OCI-LY3 (cell line): ENCODE measurements at regions not wholly inside any gene's neighbourhood (a gene's known extent, or its start where the extent isn't known, plus 50 kb on each side); places are given as distances from the start of the nearest gene placed in this dataset.

Experiments
- H2AFZ ChIP-seq: fragments of 200-600, 300-600 bp; shearing (Covaris generic); 2 replicates; pipeline ENCODE4 v1.6.0; 2014; ENCODE audit warnings: antibody characterized with exemption, low read depth, low read length
- H3K27ac ChIP-seq: fragments of 200-600, 300-600 bp; sonication (generic); 2 replicates; pipeline ENCODE4 v1.5.1; 2014; ENCODE audit warnings: mild to moderate bottlenecking, low read length, moderate library complexity, mixed read lengths
- H3K27me3 ChIP-seq: fragments of 200-600, 300-600 bp; sonication (generic); 2 replicates; pipeline ENCODE4 v1.6.1; 2014; ENCODE audit warnings: low read depth, low read length, mixed read lengths
- H3K36me3 ChIP-seq: fragments of 200-600, 300-600 bp; sonication (generic); replicated peaks from 2 replicates; pipeline ENCODE3; 2014; ENCODE audit warnings: low read depth, low read length, mixed read lengths
- H3K4me1 ChIP-seq: fragments of 300-600, 200-600 bp; sonication (generic); 2 replicates; pipeline ENCODE4 v1.6.1; 2014; ENCODE audit warnings: low read length, mixed read lengths
- H3K4me2 ChIP-seq: fragments of 200-600, 300-600 bp; sonication (generic); 2 replicates; pipeline ENCODE4 v1.6.1; 2014; ENCODE audit warnings: low read length, mixed read lengths
- H3K4me3 ChIP-seq: fragments of 300-600, 200-600 bp; sonication (generic); 2 replicates; pipeline ENCODE4 v1.5.1; 2014; ENCODE audit warnings: antibody characterized with exemption, mild to moderate bottlenecking, low read length, moderate library complexity
- H3K79me2 ChIP-seq: fragments of 300-600, 200-600 bp; shearing (Covaris generic); 2 replicates; pipeline ENCODE4 v1.6.1; 2014; ENCODE audit warnings: mild to moderate bottlenecking, low read length, mixed read lengths
- H3K9ac ChIP-seq: fragments of 300-600, 200-600 bp; shearing (Covaris generic); 2 replicates; pipeline ENCODE4 v1.6.0; 2014; ENCODE audit warnings: mild to moderate bottlenecking, low read length, moderate library complexity
- H3K9me3 ChIP-seq: fragments of 200-600, 300-600 bp; shearing (Covaris generic); 2 replicates; pipeline ENCODE4 v1.6.1; 2014; ENCODE audit warnings: low read length, mixed read lengths; ENCODE audit not compliant: insufficient read depth
- H4K20me1 ChIP-seq: fragments of 200-600, 300-600 bp; sonication (generic); 2 replicates; pipeline ENCODE4 v1.6.1; 2016; ENCODE audit warnings: low read length, mixed read lengths; ENCODE audit not compliant: insufficient read depth
- CTCF ChIP-seq: fragments of 200-600, 300-600 bp; sonication (generic); IDR thresholded peaks from 2 replicates; pipeline ENCODE4 v1.5.1; 2014; ENCODE audit warnings: antibody characterized with exemption, low read length, low read depth
- EZH2phosphoT487 ChIP-seq: fragments of 200-600 bp; shearing (Covaris generic); IDR thresholded peaks from 2 replicates; pipeline ENCODE4 v1.6.1; 2018; ENCODE audit warnings: antibody characterized with exemption, mixed run types, low read depth

DNA sequence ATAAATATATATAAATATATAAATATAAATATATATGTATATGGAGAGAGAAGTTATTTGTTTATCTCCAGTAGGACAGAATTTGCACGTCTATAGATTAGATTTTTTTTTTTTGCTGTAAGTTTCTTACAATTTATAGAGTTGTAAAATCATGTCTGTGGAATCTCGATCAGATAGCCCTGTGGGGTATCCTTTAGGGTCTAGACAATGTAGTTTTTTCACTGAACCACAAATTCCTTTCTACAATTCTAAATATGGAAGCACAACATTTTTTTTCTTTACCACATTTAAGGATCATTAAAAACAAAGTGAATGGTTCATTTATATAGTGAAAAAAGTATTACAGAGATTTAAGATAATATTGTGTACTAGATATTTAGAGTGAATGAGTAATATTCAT lies 384.2 kb upstream of the ZNF608 start:
- no peaks in the 10 kb centered on the region for H3K79me2 ChIP-seq
- no peaks in the 10 kb centered on the region for H3K9me3 ChIP-seq
- H3K4me2 ChIP-seq, result no peak overlapping the region
- no peaks in the 10 kb centered on the region for H3K36me3 ChIP-seq
- no peak overlapping the region for H3K9ac ChIP-seq
- no peak overlapping the region for H3K4me3 ChIP-seq
- H4K20me1 ChIP-seq, result no peaks in the 10 kb centered on the region
- H3K4me1 ChIP-seq, result no peaks in the 10 kb centered on the region
- no peak overlapping the region for H2AFZ ChIP-seq
- TF ChIP-seq EZH2phosphoT487 (no peak), CTCF (no peak)
- no peaks in the 10 kb centered on the region for H3K27me3 ChIP-seq
- no peak overlapping the region for H3K27ac ChIP-seq

DNA sequence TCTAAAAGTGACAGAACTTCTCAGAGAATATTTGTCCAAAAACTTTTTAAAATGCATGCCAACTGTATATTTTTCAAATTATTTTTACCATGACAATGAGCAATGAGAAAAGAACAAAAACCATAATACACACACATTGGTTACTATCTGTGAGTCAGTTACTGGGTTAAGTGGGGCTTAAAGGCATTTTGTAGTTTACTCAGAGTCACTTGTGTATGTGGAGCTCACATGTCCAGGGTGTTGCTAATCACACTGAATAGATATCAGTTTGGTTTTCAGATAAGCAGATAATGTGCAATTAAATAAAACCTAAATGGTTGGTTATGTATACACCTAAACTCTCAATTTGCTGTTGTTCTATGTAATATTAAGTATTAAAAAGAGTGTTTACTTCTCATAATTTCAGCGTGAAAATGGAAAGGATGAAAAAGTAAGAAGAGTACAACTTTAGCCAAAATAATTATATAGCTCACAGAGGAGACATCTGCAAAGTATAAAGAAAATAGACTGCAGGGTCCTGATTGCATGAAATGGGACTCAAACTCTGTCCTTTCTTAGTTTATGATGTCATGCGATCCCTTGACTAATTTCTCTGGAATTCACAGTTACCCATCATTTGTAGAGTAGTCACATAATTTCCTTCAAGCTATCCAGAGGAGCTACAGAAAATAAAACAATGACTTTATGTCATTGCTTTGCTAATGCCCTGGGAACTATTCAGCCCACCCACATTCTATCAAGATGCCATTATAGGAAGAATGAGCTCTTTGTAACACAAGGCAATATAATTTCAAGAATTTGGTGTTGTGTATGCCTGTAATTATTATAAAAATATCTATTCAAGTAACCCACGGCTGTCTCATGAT lies 388.0 kb upstream of the ZNF608 start:
- TF ChIP-seq EZH2phosphoT487, result no peak
- no peak for TF ChIP-seq CTCF
- no peak overlapping the region for H3K4me2 ChIP-seq

GRCh38 chr5:125137535-125137934 lies 391.1 kb upstream of the ZNF608 start:
- Histone ChIP-seq H3K79me2 (no peaks in the 10 kb centered on the region), H2AFZ (no peak overlapping the region), H3K9me3 (no peaks in the 10 kb centered on the region), H3K9ac (no peak overlapping the region), H3K4me3 (no peak overlapping the region), H4K20me1 (no peaks in the 10 kb centered on the region), H3K4me1 (no peaks in the 10 kb centered on the region), H3K36me3 (no peaks in the 10 kb centered on the region), H3K27ac (no peak overlapping the region), H3K4me2 (no peak overlapping the region), H3K27me3 (no peaks in the 10 kb centered on the region)
- TF ChIP-seq EZH2phosphoT487 (no peak), CTCF (no peak)

More for the DNA sequence above, 388.0 kb upstream of the ZNF608 start:
- H3K27ac ChIP-seq, result no peak overlapping the region
- no peak overlapping the region for H2AFZ ChIP-seq
- no peak overlapping the region for H3K4me3 ChIP-seq
- no peaks in the 10 kb centered on the region for H3K36me3 ChIP-seq
- H3K27me3 ChIP-seq, result no peaks in the 10 kb centered on the region
- H3K9ac ChIP-seq, result no peak overlapping the region
- no peaks in the 10 kb centered on the region for H4K20me1 ChIP-seq
- H3K4me1 ChIP-seq, result no peaks in the 10 kb centered on the region
- no peaks in the 10 kb centered on the region for H3K9me3 ChIP-seq
- H3K79me2 ChIP-seq, result no peaks in the 10 kb centered on the region

GRCh38 chr5:125138266-125138665 lies 391.8 kb upstream of the ZNF608 start:
- TF ChIP-seq CTCF (no peak), EZH2phosphoT487 (no peak)
- H3K9me3 ChIP-seq, result no peaks in the 10 kb centered on the region
- H3K4me1 ChIP-seq, result no peaks in the 10 kb centered on the region
- H3K4me2 ChIP-seq, result no peak overlapping the region
- H2AFZ ChIP-seq, result no peak overlapping the region
- H3K27ac ChIP-seq, result no peak overlapping the region
- H3K79me2 ChIP-seq, result no peaks in the 10 kb centered on the region
- H4K20me1 ChIP-seq, result no peaks in the 10 kb centered on the region
- H3K4me3 ChIP-seq, result no peak overlapping the region
- no peaks in the 10 kb centered on the region for H3K36me3 ChIP-seq
- H3K27me3 ChIP-seq, result no peaks in the 10 kb centered on the region
- no peak overlapping the region for H3K9ac ChIP-seq
